ENCODE measurements at regions not wholly inside any gene's neighbourhood (a gene's known extent, or its start where the extent isn't known, plus 50 kb on each side); places are given as distances from the start of the nearest gene placed in this dataset.

DNA sequence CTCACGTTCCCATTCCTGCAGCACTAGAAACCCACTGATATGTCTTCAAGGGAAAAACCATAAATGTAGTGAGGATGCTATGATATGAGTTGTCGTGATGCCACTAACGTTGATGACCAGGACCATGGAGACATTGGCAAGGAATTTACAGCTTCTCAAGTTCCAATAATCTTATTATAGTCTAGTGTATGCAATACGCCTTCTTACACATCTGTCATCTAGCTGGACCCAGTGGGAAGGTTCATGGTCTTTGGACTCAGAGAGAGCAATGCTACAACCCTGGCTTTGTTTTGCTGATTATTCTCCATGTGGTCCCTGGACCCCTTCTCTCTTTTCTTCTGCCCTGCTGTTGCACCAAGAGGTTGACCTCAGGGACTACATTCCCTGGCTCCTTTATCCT, 76.0 kb upstream of the BMP2 start:
- TF ChIP-seq, protein P1, sequence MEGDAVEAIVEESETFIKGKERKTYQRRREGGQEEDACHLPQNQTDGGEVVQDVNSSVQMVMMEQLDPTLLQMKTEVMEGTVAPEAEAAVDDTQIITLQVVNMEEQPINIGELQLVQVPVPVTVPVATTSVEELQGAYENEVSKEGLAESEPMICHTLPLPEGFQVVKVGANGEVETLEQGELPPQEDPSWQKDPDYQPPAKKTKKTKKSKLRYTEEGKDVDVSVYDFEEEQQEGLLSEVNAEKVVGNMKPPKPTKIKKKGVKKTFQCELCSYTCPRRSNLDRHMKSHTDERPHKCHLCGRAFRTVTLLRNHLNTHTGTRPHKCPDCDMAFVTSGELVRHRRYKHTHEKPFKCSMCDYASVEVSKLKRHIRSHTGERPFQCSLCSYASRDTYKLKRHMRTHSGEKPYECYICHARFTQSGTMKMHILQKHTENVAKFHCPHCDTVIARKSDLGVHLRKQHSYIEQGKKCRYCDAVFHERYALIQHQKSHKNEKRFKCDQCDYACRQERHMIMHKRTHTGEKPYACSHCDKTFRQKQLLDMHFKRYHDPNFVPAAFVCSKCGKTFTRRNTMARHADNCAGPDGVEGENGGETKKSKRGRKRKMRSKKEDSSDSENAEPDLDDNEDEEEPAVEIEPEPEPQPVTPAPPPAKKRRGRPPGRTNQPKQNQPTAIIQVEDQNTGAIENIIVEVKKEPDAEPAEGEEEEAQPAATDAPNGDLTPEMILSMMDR (conservative IDR thresholded peaks at IDR 0.05), result no peak
- DNase-seq (ENCODE audit: extremely low spot score, unreplicated experiment), result no peak
- Mint-ChIP-seq H3K36me3 (no peaks in the 10 kb centered on the region), H3K9me3 (no peaks in the 10 kb centered on the region), H3K4me3 (no peak overlapping the region), H3K27ac (peak overlapping the region; percentile 22), H3K4me1 (ENCODE audit: unreplicated experiment) (peaks cover 36% of the 10 kb centered on the region), H3K27me3 (no peaks in the 10 kb centered on the region)

DNA sequence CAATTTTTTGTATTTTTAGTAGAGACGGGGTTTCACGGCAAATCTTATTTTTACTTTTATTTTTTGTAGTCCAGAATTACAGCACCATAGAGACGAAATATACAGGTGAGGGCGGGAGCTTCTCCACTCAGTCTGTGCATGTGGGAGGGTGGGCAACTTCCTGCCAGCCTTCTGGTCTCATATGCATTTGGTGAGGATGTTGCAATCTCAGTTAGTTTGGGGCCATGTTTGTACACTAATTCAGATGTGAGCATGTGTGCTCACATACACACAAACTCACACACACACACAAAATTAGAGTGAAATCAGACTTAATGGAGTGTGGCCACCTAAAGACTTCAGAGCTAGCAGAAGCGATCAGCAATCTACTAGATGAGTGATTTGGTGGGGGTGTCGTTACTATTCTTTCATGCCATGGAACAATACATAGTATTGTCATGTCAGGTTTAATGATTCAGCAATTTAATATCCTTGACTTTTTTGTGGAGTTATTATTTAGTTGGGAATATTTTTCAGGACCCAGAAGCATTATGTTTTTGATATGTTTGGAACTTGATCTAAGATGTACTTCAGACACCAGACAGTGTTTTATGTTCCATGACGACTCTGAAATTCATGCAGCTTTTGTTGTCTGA, 78.0 kb upstream of the BMP2 start:
- H3K4me1 Mint-ChIP-seq (ENCODE audit: unreplicated experiment), result peaks cover 36% of the 10 kb centered on the region
- H3K4me3 Mint-ChIP-seq, result no peak overlapping the region
- TF ChIP-seq, protein P1 (conservative IDR thresholded peaks at IDR 0.05), result no peak
- H3K9me3 Mint-ChIP-seq, result no peaks in the 10 kb centered on the region
- no peaks in the 10 kb centered on the region for H3K36me3 Mint-ChIP-seq
- no peaks in the 10 kb centered on the region for H3K27me3 Mint-ChIP-seq
- DNase-seq (ENCODE audit: extremely low spot score, unreplicated experiment), result no peak
- H3K27ac Mint-ChIP-seq, result no peak overlapping the region

DNA sequence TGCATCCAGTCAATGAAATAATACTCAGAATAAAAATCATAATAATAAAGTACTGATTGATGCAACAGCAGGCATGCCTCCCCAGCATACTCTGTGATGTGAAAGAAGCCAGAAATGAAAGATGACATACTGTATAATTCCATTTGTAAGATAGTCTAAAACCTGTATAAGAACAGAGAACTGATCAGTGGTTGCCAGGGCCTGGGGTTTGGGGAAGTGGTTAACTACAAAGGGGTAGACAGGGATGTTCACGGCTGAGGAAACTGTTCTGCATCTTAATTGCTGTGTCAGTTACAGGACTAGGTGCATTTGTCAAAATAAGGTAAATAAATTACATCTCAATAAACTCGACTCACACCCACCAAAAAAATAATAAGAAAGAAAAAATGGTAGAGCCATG, 81.3 kb upstream of the BMP2 start:
- H3K27ac Mint-ChIP-seq, result no peak overlapping the region
- no peak overlapping the region for H3K4me3 Mint-ChIP-seq
- no peaks in the 10 kb centered on the region for H3K36me3 Mint-ChIP-seq
- no peak for DNase-seq (ENCODE audit: extremely low spot score, unreplicated experiment)
- H3K4me1 Mint-ChIP-seq (ENCODE audit: unreplicated experiment), result peaks cover 14% of the 10 kb centered on the region
- TF ChIP-seq, protein P1 (conservative IDR thresholded peaks at IDR 0.05), result no peak
- H3K27me3 Mint-ChIP-seq, result no peaks in the 10 kb centered on the region
- no peaks in the 10 kb centered on the region for H3K9me3 Mint-ChIP-seq

DNA sequence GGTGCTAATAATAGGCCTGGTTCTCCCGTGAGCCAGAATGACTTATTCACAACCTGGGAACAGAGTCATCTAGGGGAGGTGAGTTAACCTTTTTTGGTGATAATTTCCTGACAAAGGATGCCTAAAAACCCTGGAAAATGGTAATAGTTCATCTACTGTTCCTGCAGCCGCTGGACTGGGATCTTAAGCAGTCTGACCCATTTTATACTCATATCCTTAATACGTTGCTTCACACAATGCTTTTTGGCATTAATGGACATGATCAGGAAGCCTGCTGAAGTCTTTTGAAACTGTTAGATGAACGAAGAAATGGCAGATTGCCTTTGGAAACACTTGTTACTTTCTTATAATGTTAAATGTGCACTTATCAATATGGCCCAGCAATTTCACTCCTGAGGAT, 81.9 kb upstream of the BMP2 start:
- H3K9me3 Mint-ChIP-seq, result no peaks in the 10 kb centered on the region
- no peak overlapping the region for H3K4me3 Mint-ChIP-seq
- TF ChIP-seq, protein P1 (conservative IDR thresholded peaks at IDR 0.05), result no peak
- peaks cover 10% of the 10 kb centered on the region for H3K4me1 Mint-ChIP-seq (ENCODE audit: unreplicated experiment)
- H3K27ac Mint-ChIP-seq, result no peak overlapping the region
- DNase-seq (ENCODE audit: extremely low spot score, unreplicated experiment), result no peak
- no peaks in the 10 kb centered on the region for H3K36me3 Mint-ChIP-seq
- no peaks in the 10 kb centered on the region for H3K27me3 Mint-ChIP-seq

DNA sequence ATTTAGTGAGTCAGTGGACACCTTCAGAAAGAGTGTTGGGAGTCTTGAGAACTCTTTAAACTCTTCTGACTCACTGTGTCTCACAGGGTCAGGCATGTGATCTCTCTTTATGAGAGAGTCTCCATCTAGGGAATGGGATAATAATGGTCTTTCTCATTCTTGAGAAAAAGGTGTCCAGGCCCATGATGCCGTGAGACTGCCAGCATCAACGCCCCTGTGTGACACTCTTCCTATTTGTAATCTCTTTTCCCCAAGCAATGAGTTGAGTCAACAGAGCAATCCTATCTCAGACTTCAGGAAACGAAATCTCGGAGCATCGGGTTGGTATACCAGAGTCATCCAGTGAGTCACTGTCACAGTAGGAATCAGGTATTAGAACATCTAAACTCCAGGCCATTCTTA, 82.3 kb upstream of the BMP2 start:
- no peak for DNase-seq (ENCODE audit: extremely low spot score, unreplicated experiment)
- TF ChIP-seq, protein P1 (conservative IDR thresholded peaks at IDR 0.05), result no peak
- H3K4me3 Mint-ChIP-seq, result no peak overlapping the region
- H3K36me3 Mint-ChIP-seq, result no peaks in the 10 kb centered on the region
- no peaks in the 10 kb centered on the region for H3K27me3 Mint-ChIP-seq
- no peak overlapping the region for H3K27ac Mint-ChIP-seq
- no peaks in the 10 kb centered on the region for H3K9me3 Mint-ChIP-seq
- peaks cover 10% of the 10 kb centered on the region for H3K4me1 Mint-ChIP-seq (ENCODE audit: unreplicated experiment)
